Adipocyte (in vitro differentiated cells): ENCODE measurements at regions not wholly inside any gene's neighbourhood (a gene's known extent, or its start where the extent isn't known, plus 50 kb on each side); places are given as distances from the start of the nearest gene placed in this dataset.

Experiments
- DNase-seq: peaks from one replicate; pipeline ENCODE4 v3.0.0-alpha.2; 2015; ENCODE audit warnings: low read depth
- H3K27me3 ChIP-seq: replicated peaks from 2 replicates; pipeline ENCODE4 v1.7.0; 2013; ENCODE audit warnings: mild to moderate bottlenecking, low read length, moderate library complexity; ENCODE audit not compliant: control insufficient read depth, insufficient read depth
- H3K36me3 ChIP-seq: 2 replicates; pipeline ENCODE4 v1.7.0; 2013; ENCODE audit warnings: low read length, mild to moderate bottlenecking, moderate library complexity; ENCODE audit not compliant: control insufficient read depth, insufficient read depth, severe bottlenecking
- H3K4me1 ChIP-seq: 2 replicates; pipeline ENCODE4 v1.7.0; 2013; ENCODE audit warnings: mild to moderate bottlenecking, low read length, moderate library complexity; ENCODE audit not compliant: control insufficient read depth, insufficient read depth
- H3K4me3 ChIP-seq: 2 replicates; pipeline ENCODE4 v1.7.0; 2013; ENCODE audit warnings: mild to moderate bottlenecking, low read length, moderate library complexity
- H3K9ac ChIP-seq: 2 replicates; pipeline ENCODE4 v1.7.0; 2013; ENCODE audit warnings: mild to moderate bottlenecking, low read length, moderate library complexity
- H3K9me3 ChIP-seq: 2 replicates; pipeline ENCODE4 v1.7.0; 2013; ENCODE audit warnings: mild to moderate bottlenecking, low read length, moderate library complexity; ENCODE audit not compliant: control insufficient read depth

DNA sequence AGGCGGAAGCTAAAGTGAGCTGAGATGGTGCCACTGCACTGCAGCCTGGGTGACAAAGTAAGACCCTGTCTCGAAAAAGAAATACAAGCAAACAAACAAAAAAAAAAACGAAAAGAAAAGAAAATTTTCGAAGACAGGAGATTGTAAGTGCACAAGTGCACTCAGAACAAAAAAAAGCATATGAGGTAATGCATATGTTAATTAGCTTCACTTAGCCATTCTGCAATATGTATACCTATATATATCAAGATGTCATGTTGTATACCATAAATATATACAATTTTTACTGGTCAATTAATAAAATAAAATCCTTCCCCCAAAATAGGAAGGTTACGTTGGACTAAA lies 127.5 kb downstream of the RIN2 start:
- Histone ChIP-seq H3K4me3 (no peak overlapping the region), H3K36me3 (no peaks in the 10 kb centered on the region), H3K9me3 (no peaks in the 10 kb centered on the region), H3K4me1 (peaks cover 54% of the 10 kb centered on the region), H3K27me3 (no peaks in the 10 kb centered on the region), H3K9ac (no peak overlapping the region)
- no peak for DNase-seq

DNA sequence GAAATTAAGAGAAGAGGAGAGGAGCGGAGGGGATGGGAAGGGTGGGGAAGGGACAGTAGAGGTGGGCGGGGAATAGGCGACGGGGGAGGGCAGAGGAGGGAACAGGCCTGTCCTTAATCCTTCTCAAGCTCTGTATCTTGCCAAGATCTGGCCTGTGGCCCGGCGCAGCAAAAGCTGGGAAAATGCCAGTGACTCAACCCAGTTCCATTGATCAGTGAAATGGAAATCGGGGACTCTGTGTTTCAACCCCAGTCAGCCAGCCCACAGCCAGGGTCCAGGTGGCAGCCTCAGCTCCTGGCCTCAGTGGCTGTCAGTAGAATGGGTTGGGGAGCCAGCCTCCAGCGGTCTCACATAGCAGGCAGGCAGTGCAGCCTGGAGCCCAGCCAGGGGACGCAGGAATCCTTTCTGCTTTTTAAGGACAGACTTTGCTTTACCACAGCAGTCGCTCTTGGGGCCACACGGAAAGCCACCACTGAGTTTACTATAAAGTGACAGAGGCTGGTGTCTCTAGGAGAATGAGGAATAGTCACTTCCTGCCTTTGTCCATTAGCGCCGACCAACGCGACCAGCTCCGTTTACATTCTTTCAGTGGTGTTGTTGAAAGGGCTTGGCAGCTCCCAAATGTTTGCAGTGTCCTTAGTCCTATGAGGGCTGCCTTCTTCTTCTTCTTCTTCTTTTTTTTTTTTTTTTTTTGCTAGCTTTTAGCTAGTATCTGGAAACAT lies 128.0 kb downstream of the RIN2 start:
- H3K4me1 ChIP-seq = peaks cover 54% of the 10 kb centered on the region
- H3K9me3 ChIP-seq = no peaks in the 10 kb centered on the region
- H3K4me3 ChIP-seq = peak overlapping the region; percentile 42
- H3K36me3 ChIP-seq = no peaks in the 10 kb centered on the region
- H3K9ac ChIP-seq = peak overlapping the region; percentile 60
- H3K27me3 ChIP-seq = no peaks in the 10 kb centered on the region
- DNase-seq = no peak

DNA sequence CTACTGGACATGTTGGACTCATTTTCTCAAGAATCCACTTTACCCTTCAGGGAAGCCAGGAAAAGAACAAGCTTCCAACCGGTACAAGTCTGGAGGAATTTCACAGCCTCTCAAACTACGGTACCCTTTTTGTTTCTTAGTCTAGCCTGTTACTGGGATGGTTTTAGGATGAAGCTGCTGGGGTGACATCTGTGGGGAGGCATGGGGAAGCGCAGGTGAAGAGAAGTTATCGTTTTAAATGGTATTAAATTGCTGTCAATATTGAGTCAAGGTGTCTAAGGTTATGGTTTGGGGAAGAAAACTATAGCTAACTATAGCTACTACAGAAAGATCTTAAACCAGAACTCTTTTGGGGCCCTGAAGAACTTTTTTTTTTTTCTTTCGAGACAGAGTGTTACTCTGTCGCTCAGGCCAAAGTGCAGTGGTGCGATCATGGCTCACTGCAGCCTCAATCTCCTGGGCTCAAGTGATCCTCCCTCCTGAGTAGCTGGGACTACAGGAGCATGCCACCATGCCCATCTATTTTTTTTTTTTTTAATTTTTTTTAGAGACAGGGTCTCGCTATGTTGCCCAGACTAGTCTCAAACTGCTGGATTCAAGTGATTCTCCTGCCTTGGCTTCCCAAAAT lies 128.7 kb downstream of the RIN2 start:
- DNase-seq = no peak
- Histone ChIP-seq H3K36me3 (no peaks in the 10 kb centered on the region), H3K9me3 (no peaks in the 10 kb centered on the region), H3K27me3 (no peaks in the 10 kb centered on the region), H3K9ac (peak overlapping the region; percentile 60), H3K4me1 (peaks cover 54% of the 10 kb centered on the region), H3K4me3 (peak overlapping the region; percentile 42)

DNA sequence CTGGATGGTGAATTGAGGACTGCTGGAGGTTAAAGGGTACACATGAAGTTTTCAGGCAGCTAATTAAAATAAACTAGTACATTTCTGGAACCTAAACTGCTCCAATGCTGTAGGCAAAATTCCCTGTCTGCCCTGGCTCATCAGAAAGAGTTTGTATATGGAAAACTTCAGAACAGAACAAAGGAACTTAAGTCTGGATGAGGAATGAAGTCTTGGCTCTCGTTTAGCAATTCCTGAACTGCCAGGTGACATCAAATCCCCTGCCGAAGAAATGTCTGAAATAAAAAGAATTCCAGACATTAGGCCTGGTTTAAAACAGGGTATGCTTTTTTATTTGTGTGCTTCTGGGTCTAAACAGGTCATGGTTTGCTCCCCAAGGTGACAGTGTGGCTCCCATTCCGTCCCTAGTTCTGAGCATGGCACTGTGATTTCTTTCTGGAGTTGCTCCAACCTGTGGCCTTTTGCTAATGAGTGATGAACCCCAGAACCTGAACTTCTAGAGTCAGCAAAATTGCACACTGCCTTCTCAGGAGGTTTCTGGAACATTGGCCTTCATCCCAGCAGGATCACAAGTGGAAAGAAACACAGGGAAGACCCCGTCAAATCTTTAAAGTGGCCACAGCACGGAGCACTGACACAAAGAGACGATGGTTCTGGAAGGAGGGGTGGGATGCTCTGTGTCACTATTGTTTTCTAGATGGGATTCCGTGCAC lies 129.4 kb upstream of the NAA20 start:
- no peak for DNase-seq
- Histone ChIP-seq H3K36me3 (peaks cover 3% of the 10 kb centered on the region), H3K27me3 (no peaks in the 10 kb centered on the region), H3K9ac (no peak overlapping the region), H3K4me3 (no peak overlapping the region), H3K9me3 (no peaks in the 10 kb centered on the region), H3K4me1 (peaks cover 54% of the 10 kb centered on the region)

DNA sequence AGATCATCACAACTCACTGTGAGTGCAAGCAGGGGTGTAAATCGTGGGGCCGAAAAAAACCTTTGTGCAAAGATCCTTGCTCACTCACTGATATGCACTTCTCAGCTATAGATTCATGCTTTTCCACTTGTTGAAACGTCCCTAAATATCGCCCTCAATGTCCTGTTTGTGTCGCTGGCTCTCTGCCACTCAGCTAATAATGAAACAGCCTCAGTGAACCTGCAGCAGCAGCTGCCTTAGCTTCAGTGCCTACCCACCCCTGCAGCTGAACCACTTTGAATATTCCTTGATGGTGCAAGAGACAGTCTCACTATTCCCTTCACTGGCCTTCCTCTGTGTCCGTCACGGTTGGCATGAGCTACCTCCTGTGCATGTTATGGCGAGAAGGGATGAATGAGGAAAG lies 128.9 kb upstream of the NAA20 start:
- Histone ChIP-seq H3K9ac (peak overlapping the region; percentile 80), H3K4me1 (peaks cover 54% of the 10 kb centered on the region), H3K4me3 (no peak overlapping the region), H3K9me3 (no peaks in the 10 kb centered on the region), H3K36me3 (peaks cover 8% of the 10 kb centered on the region), H3K27me3 (no peaks in the 10 kb centered on the region)
- no peak for DNase-seq

DNA sequence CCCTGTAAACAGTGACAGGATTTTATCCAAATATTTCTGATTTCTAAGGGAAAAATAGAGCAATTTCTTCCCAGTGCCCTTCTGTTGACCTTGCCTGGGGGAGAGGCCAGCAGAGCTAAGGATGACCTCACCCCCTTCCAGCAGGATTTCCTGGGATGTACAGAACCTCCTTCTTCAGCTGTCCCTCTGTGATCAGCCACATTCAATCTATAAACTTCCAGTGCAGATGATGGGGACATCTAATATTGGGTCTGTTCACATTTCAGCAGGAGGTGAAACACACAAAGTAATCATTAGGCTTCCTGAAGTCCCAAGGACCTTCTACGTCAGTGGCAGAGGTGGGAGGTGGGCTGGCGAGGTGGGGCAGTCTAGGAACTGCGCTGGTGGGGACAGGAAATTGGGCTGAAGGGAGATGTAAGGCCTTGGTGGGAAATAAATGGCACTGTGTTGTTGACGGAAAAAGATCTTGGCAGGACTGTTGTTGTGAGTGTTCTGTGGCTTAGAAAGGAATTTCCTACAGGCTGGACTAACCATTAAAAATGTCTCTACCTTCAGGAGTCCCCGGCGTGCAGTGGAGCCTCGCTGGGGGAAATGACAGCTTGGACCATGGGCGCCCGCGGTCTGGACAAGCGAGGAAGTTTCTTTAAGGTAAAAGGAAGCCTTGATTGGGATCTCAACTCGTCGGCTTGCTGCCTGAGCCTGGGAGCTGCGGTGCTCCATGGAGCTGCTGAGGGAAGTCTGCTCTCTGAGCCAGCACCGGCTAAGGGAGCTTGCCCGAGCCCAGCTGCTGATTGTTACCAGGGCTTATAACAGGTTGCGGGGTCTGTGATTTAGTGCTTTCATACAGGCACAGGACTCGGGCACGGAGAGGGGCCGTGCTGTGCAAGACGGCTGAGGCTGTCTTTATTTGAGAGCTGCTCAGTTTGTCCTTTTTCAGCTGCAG lies 127.9 kb upstream of the NAA20 start:
- peaks cover 54% of the 10 kb centered on the region for H3K4me1 ChIP-seq
- no peaks in the 10 kb centered on the region for H3K9me3 ChIP-seq
- peak; percentile 75 for DNase-seq
- peaks cover 12% of the 10 kb centered on the region for H3K36me3 ChIP-seq
- H3K4me3 ChIP-seq = peak overlapping the region; percentile 75
- no peaks in the 10 kb centered on the region for H3K27me3 ChIP-seq
- peak overlapping the region; percentile 80 for H3K9ac ChIP-seq

DNA sequence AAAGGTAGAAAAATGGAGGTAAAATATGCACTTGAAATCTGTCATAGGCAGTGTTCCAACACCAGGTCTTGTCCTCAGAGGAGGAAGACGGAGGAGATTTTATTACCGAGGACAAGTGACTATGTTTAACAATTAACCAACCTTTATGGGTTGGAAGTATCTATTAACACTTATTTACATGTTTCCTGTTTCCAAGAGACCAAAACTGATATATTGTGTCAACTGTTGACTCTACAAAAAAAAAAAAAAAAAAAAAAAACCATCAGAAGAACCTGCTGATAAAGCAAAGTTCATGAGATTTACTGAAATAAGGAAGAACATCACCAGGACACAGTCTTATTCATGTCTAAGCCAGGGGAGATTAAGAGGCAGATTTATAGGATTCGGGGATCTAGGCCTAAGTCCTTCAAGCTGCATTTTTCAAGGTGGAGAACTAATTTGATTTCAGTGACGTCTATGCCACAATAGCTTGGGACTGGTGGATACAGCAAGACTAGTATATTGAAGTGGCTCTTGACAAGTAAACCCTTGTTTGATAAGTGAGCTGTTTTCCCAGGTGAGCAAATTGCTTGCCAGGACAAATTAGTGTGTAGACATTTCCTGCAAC lies 126.6 kb upstream of the NAA20 start:
- Histone ChIP-seq H3K9me3 (no peaks in the 10 kb centered on the region), H3K4me1 (peaks cover 43% of the 10 kb centered on the region), H3K27me3 (no peaks in the 10 kb centered on the region), H3K4me3 (no peak overlapping the region), H3K9ac (no peak overlapping the region), H3K36me3 (peaks cover 17% of the 10 kb centered on the region)
- DNase-seq = no peak

DNA sequence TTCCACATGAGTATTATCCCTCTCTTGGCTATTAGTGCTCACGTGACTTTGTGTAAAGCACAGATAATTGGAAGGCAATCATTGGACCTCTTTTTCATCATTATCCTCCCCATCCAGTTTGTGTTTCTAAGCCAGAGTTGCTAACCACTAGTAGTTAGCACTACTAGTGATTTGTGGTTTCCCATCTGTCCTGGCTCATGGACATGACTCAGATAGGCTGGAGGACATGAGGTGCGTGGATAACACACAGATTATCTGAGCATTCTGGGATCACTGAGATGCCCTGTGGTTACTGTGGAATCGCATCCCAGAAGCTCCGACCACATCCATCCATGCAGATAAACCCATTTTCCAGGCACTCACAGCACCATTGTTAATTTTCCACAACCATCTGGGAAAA lies 123.8 kb upstream of the NAA20 start:
- H3K27me3 ChIP-seq = no peaks in the 10 kb centered on the region
- H3K4me1 ChIP-seq = peaks cover 18% of the 10 kb centered on the region
- no peak overlapping the region for H3K4me3 ChIP-seq
- peaks cover 23% of the 10 kb centered on the region for H3K36me3 ChIP-seq
- H3K9me3 ChIP-seq = peaks cover under 1% of the 10 kb centered on the region
- no peak overlapping the region for H3K9ac ChIP-seq
- DNase-seq = no peak

DNA sequence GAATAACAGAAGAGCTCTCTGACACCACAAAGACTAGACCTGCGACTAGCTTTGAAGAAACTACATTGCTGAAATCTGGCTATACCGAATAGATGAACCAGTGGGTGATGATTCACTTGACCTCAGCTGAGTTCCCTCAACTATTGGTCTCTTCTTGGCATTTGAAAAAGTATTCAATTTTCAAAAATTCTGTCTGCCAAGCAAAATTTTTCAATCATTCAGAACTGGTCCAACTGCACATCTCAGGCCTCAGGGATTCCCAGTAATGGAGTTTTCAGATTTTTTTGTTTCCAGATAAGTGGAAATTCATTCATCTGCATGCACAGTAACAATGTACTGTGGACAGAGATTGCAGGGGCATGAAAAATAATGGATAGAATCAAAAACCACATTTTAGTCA lies 121.4 kb upstream of the NAA20 start:
- H3K9ac ChIP-seq = no peak overlapping the region
- no peaks in the 10 kb centered on the region for H3K27me3 ChIP-seq
- DNase-seq = no peak
- H3K9me3 ChIP-seq = peaks cover 15% of the 10 kb centered on the region
- H3K4me3 ChIP-seq = no peak overlapping the region
- peaks cover 33% of the 10 kb centered on the region for H3K36me3 ChIP-seq
- H3K4me1 ChIP-seq = no peaks in the 10 kb centered on the region

DNA sequence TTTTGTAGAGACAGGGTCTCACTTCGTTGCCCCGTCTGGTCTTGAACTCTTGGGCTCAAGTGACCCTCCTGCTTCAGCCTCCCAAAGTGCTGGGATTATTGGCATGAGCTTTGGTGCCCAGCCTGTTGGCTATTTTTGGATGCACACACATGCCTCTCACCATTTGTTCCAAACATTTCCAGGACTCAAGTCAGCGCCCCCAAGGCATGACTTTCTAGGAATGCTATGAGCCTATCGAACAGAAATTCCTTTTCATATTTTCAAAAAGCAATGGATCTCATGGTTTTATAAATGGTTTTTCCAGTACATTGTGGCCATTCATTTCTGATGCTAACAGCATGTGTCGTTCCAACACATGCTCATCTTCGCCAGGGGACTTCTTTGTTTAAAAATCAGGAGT lies 119.3 kb upstream of the NAA20 start:
- Histone ChIP-seq H3K9me3 (peaks cover 15% of the 10 kb centered on the region), H3K4me3 (no peak overlapping the region), H3K36me3 (peaks cover 28% of the 10 kb centered on the region), H3K27me3 (no peaks in the 10 kb centered on the region), H3K9ac (no peak overlapping the region), H3K4me1 (no peaks in the 10 kb centered on the region)
- DNase-seq = no peak
